H9 (cell line): ENCODE measurements at regions not wholly inside any gene's neighbourhood (a gene's known extent, or its start where the extent isn't known, plus 50 kb on each side); places are given as distances from the start of the nearest gene placed in this dataset.

ENCODE experiments used
- DNase-seq: peaks from one replicate; pipeline ENCODE4 v3.0.0-alpha.2; 2017
- H2AFZ ChIP-seq: one replicate; pipeline ENCODE4 v1.6.1; 2013; ENCODE audit warnings: mild to moderate bottlenecking, low read length, control low read depth, moderate library complexity
- H2AK5ac ChIP-seq: 2 replicates; pipeline ENCODE4 v1.6.1; 2013; ENCODE audit warnings: low read length, control low read depth, mixed read lengths; ENCODE audit not compliant: insufficient read length
- H2BK120ac ChIP-seq: one replicate; pipeline ENCODE4 v1.6.1; 2013; ENCODE audit warnings: low read depth, mild to moderate bottlenecking, low read length, control low read depth, inconsistent platforms; ENCODE audit not compliant: poor library complexity, severe bottlenecking
- H2BK12ac ChIP-seq: 2 replicates; pipeline ENCODE4 v1.6.1; 2013; ENCODE audit warnings: low read length, control low read depth, mixed read lengths, low read depth; ENCODE audit not compliant: insufficient read length
- H2BK15ac ChIP-seq: 2 replicates; pipeline ENCODE4 v1.6.1; 2013; ENCODE audit warnings: low read depth, low read length, control low read depth
- H2BK20ac ChIP-seq: one replicate; pipeline ENCODE4 v1.6.1; 2013; ENCODE audit warnings: low read depth, mild to moderate bottlenecking, low read length, control low read depth, inconsistent platforms; ENCODE audit not compliant: poor library complexity, severe bottlenecking
- H2BK5ac ChIP-seq: 2 replicates; pipeline ENCODE4 v1.6.1; 2013; ENCODE audit warnings: low read length, control low read depth, mixed read lengths; ENCODE audit not compliant: insufficient read length
- H3K14ac ChIP-seq: 2 replicates; pipeline ENCODE4 v1.6.1; 2013; ENCODE audit warnings: low read length, control low read depth; ENCODE audit not compliant: insufficient read depth
- H3K18ac ChIP-seq: 2 replicates; pipeline ENCODE4 v1.6.1; 2013; ENCODE audit warnings: low read depth, mild to moderate bottlenecking, mixed read lengths, low read length, control low read depth; ENCODE audit not compliant: insufficient read length
- H3K23ac ChIP-seq: 2 replicates; pipeline ENCODE4 v1.6.1; 2013; ENCODE audit warnings: low read length, control low read depth, mixed read lengths, low read depth; ENCODE audit not compliant: insufficient read length
- H3K23me2 ChIP-seq: 2 replicates; pipeline ENCODE4 v1.6.1; 2013; ENCODE audit warnings: low read depth, mild to moderate bottlenecking, mixed read lengths, low read length, control low read depth; ENCODE audit not compliant: insufficient read length, poor library complexity, severe bottlenecking
- H3K27ac ChIP-seq: 2 replicates; pipeline ENCODE4 v1.5.1; 2013; ENCODE audit warnings: low read length, control low read depth, mixed read lengths, low read depth; ENCODE audit not compliant: insufficient read length
- H3K27me3 ChIP-seq: 2 replicates; pipeline ENCODE4 v1.6.1; 2013; ENCODE audit warnings: low read length, control low read depth, inconsistent platforms; ENCODE audit not compliant: insufficient read depth
- H3K4ac ChIP-seq: 2 replicates; pipeline ENCODE4 v1.6.1; 2013; ENCODE audit warnings: low read depth, mild to moderate bottlenecking, control low read depth, inconsistent platforms, low read length, moderate library complexity
- H3K4me1 ChIP-seq: 2 replicates; pipeline ENCODE4 v1.6.1; 2013; ENCODE audit warnings: low read length, control low read depth, inconsistent platforms; ENCODE audit not compliant: insufficient read depth
- H3K4me2 ChIP-seq: 2 replicates; pipeline ENCODE4 v1.6.1; 2013; ENCODE audit warnings: low read length, control low read depth, mixed read lengths; ENCODE audit not compliant: insufficient read length, insufficient read depth
- H3K56ac ChIP-seq: 2 replicates; pipeline ENCODE4 v1.6.1; 2013; ENCODE audit warnings: low read depth, mild to moderate bottlenecking, mixed read lengths, low read length, control low read depth; ENCODE audit not compliant: insufficient read length
- H3K79me1 ChIP-seq: 2 replicates; pipeline ENCODE4 v1.6.1; 2013; ENCODE audit warnings: low read depth, mild to moderate bottlenecking, moderate library complexity, low read length, control low read depth, inconsistent platforms; ENCODE audit not compliant: insufficient read depth, poor library complexity, severe bottlenecking
- H3K79me2 ChIP-seq: 2 replicates; pipeline ENCODE4 v1.6.1; 2013; ENCODE audit warnings: low read length, control low read depth, inconsistent platforms; ENCODE audit not compliant: insufficient read depth
- H3K9ac ChIP-seq: 2 replicates; pipeline ENCODE4 v1.6.1; 2013; ENCODE audit warnings: low read length, control low read depth, mixed read lengths; ENCODE audit not compliant: insufficient read length; ENCODE audit errors: extremely low read depth
- H3K9me3 ChIP-seq: one replicate; pipeline ENCODE4 v1.6.1; 2013; ENCODE audit warnings: low read depth, low read length, inconsistent platforms; ENCODE audit not compliant: control insufficient read depth
- H3T11ph ChIP-seq: one replicate; pipeline ENCODE4 v1.6.1; 2013; ENCODE audit warnings: mild to moderate bottlenecking, low read length, control low read depth, inconsistent platforms
- H4K20me1 ChIP-seq: one replicate; pipeline ENCODE4 v1.6.1; 2013; ENCODE audit not compliant: control insufficient read depth, insufficient read length, insufficient read depth
- H4K5ac ChIP-seq: 2 replicates; pipeline ENCODE4 v1.6.1; 2013; ENCODE audit warnings: low read depth, mild to moderate bottlenecking, mixed read lengths, low read length, control low read depth; ENCODE audit not compliant: insufficient read length
- H4K8ac ChIP-seq: replicated peaks from 2 replicates; pipeline ENCODE4 v1.6.1; 2013; ENCODE audit warnings: low read length, control low read depth, mixed read lengths, low read depth; ENCODE audit not compliant: insufficient read length
- H4K91ac ChIP-seq: 2 replicates; pipeline ENCODE4 v1.6.1; 2013; ENCODE audit warnings: low read depth, mild to moderate bottlenecking, moderate library complexity, mixed read lengths, low read length, control low read depth; ENCODE audit not compliant: insufficient read length
- H3K27ac Mint-ChIP-seq, 3 experiments: 2 replicates in 2 of 3; 3 replicates in 1 of 3; pipeline ENCODE4 v1.8.0; 2020 to 2021; ENCODE audit warnings: mixed read lengths in 3 of 3, mild to moderate bottlenecking in 1 of 3, moderate library complexity in 1 of 3
- H3K27me3 Mint-ChIP-seq: 2 replicates; pipeline ENCODE4 v1.8.0; 2021; ENCODE audit warnings: low read depth, mild to moderate bottlenecking, moderate library complexity, mixed read lengths
- H3K36me3 Mint-ChIP-seq, 3 experiments: 2 replicates in 2 of 3; 3 replicates in 1 of 3; pipeline ENCODE4 v1.8.0; 2020 to 2021; ENCODE audit warnings: low read depth in 3 of 3, mixed read lengths in 3 of 3; ENCODE audit not compliant: insufficient read depth in 1 of 3
- H3K4me1 Mint-ChIP-seq, 2 experiments: 2 replicates each; pipeline ENCODE4 v1.8.0; 2020; ENCODE audit warnings: mixed read lengths in 2 of 2
- H3K4me3 Mint-ChIP-seq, 2 experiments: 2 replicates in 1 of 2; 3 replicates in 1 of 2; pipeline ENCODE4 v1.8.0; 2020 to 2021; ENCODE audit warnings: mild to moderate bottlenecking in 2 of 2, mixed read lengths in 2 of 2, moderate library complexity in 1 of 2
- H3K9me3 Mint-ChIP-seq, 2 experiments: 2 replicates in 1 of 2; 3 replicates in 1 of 2; pipeline ENCODE4 v1.8.0; 2020; ENCODE audit warnings: mild to moderate bottlenecking in 2 of 2, mixed read lengths in 2 of 2, moderate library complexity in 1 of 2
- CTCF ChIP-seq: fragments of 200-600 bp; sonication (generic); conservative IDR thresholded peaks from 3 replicates; pipeline ENCODE4 v1.8.0; 2021; ENCODE audit warnings: antibody characterized with exemption, mild to moderate bottlenecking
- WGBS: extraction: QIAGEN DNeasy Blood & Tissue Kit; methylation state at CpG from one replicate; pipeline ENCODE4 v1.1.7; 2013; ENCODE audit warnings: missing lambda C conversion rate, low lambda C conversion rate, mixed read lengths; ENCODE audit not compliant: insufficient read length; ENCODE audit errors: extremely low coverage; 5-methylcytosine and 5-hydroxymethylcytosine counted together

DNA sequence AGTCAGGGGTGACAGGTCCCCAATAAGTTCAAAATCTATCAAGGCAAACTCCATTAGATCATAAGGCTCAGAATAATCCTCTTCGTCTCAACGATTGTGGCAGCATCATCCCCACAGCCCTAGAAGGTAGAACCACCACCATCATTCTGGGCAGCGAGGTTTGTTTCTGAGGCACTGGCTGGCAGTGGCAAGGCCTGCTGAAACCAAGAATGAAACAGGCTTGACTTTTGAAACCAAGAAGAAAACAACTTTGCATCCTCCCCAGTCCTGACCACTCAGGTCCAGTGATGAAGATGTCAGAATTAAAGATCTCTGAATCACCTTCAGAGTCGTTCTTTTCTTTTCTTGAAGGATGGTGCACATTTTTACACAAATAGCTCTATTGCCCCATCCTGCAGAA is 152.6 kb upstream of the SYT1 start:
- Histone ChIP-seq H3K18ac (no peak overlapping the region), H3K14ac (no peak overlapping the region), H2BK5ac (no peak overlapping the region), H2BK15ac (no peak overlapping the region), H4K91ac (no peak overlapping the region), H2BK12ac (no peak overlapping the region), H2AK5ac (no peak overlapping the region), H4K20me1 (no peaks in the 10 kb centered on the region), H3T11ph (no peak overlapping the region), H3K56ac (no peak overlapping the region), H3K79me1 (no peaks in the 10 kb centered on the region), H3K4me1 (no peaks in the 10 kb centered on the region; the same call in 1 of the 2 replicates), H3K23ac (no peak overlapping the region), H3K9me3 (no peaks in the 10 kb centered on the region), H4K8ac (no peak overlapping the region), H3K79me2 (no peaks in the 10 kb centered on the region), H4K5ac (no peak overlapping the region), H3K23me2 (no peaks in the 10 kb centered on the region), H3K27ac (no peak overlapping the region), H3K4me2 (no peak overlapping the region), H2AFZ (no peak overlapping the region), H3K4ac (no peak overlapping the region), H3K9ac (no peak overlapping the region), H2BK20ac (no peak overlapping the region), H2BK120ac (no peak overlapping the region), H3K27me3 (no peaks in the 10 kb centered on the region)
- no peak overlapping the region for H3K4me3 Mint-ChIP-seq
- H3K36me3 Mint-ChIP-seq, result no peaks in the 10 kb centered on the region
- H3K4me1 Mint-ChIP-seq, result peaks cover 3 to 6% of the 10 kb centered on the region in 2 experiments; a peak in 3 of 4 replicates
- no peaks in the 10 kb centered on the region for H3K27me3 Mint-ChIP-seq
- no peak for DNase-seq
- TF ChIP-seq CTCF, result no peak
- WGBS, result no CpG with 5 or more reads among the region's 4 CpGs
- H3K27ac Mint-ChIP-seq, result no peak overlapping the region; a peak in 1 of 7 replicates
- H3K9me3 Mint-ChIP-seq, result no peaks in the 10 kb centered on the region
